Liver (tissue), 8 donors: ENCODE measurements at regions not wholly inside any gene's neighbourhood (a gene's known extent, or its start where the extent isn't known, plus 50 kb on each side); places are given as distances from the start of the nearest gene placed in this dataset.

ENCODE experiments used
- DNase-seq: peaks from one replicate; pipeline ENCODE4 v3.0.0-alpha.2; 2017; ENCODE audit warnings: low spot score
- H3K27ac ChIP-seq, 2 donors: one replicate each; pipeline ENCODE4 v1.7.0; 2013; ENCODE audit warnings: inconsistent platforms in 2 of 2, low read length in 2 of 2, control low read depth in 1 of 2, low read depth in 1 of 2, mild to moderate bottlenecking in 1 of 2
- H3K27me3 ChIP-seq, 4 donors: one replicate each; pipeline versions ENCODE4 v1.6.1 to v1.7.0; 2013; ENCODE audit warnings: low read length in 3 of 4, inconsistent platforms in 1 of 4, mild to moderate bottlenecking in 1 of 4, moderate library complexity in 1 of 4; ENCODE audit not compliant: control insufficient read depth in 4 of 4, insufficient read depth in 4 of 4
- H3K36me3 ChIP-seq, 4 donors: one replicate each; pipeline versions ENCODE4 v1.6.1 to v1.7.0; 2013; ENCODE audit warnings: low read length in 3 of 4, mild to moderate bottlenecking in 3 of 4, low read depth in 1 of 4, moderate library complexity in 1 of 4; ENCODE audit not compliant: control insufficient read depth in 4 of 4, insufficient read depth in 3 of 4
- H3K4me1 ChIP-seq, 4 donors: one replicate each; pipeline versions ENCODE4 v1.6.1 to v1.7.0; 2013; ENCODE audit warnings: low read length in 3 of 4, mild to moderate bottlenecking in 3 of 4, moderate library complexity in 1 of 4; ENCODE audit not compliant: control insufficient read depth in 4 of 4, insufficient read depth in 4 of 4
- H3K4me3 ChIP-seq, 3 donors: one replicate each; pipeline versions ENCODE4 v1.6.1 to v1.7.0; 2013; ENCODE audit warnings: low read length in 3 of 3, control low read depth in 1 of 3, low read depth in 1 of 3, mild to moderate bottlenecking in 1 of 3
- H3K9ac ChIP-seq, 2 donors: one replicate each; pipeline ENCODE4 v1.7.0; 2013; ENCODE audit warnings: low read length in 2 of 2, mild to moderate bottlenecking in 2 of 2, moderate library complexity in 2 of 2, control low read depth in 1 of 2, low read depth in 1 of 2
- H3K9me3 ChIP-seq, 4 donors: one replicate each; pipeline versions ENCODE4 v1.6.1 to v1.7.0; 2013; ENCODE audit warnings: low read length in 3 of 4; ENCODE audit not compliant: control insufficient read depth in 4 of 4
- ATF3 ChIP-seq: IDR thresholded peaks from 2 replicates; pipeline ENCODE4 v1.6.1; 2016; ENCODE audit warnings: antibody characterized with exemption
- CTCF ChIP-seq: fragments of 150-350 bp; IDR thresholded peaks from 2 replicates; pipeline ENCODE4 v1.5.1; 2017; ENCODE audit warnings: improper control_type of control experiment, low read depth, low read length; ENCODE audit not compliant: missing input control
- EGR1 ChIP-seq, 2 donors: IDR thresholded peaks; 2 replicates each; pipeline ENCODE4 v1.6.1; 2016 to 2018; ENCODE audit warnings: antibody characterized with exemption in 2 of 2, low read depth in 2 of 2
- FOXA1 ChIP-seq: IDR thresholded peaks from 2 replicates; pipeline ENCODE4 v1.6.1; 2016; ENCODE audit warnings: antibody characterized with exemption
- FOXA2 ChIP-seq: IDR thresholded peaks from 2 replicates; pipeline ENCODE4 v1.6.1; 2016; ENCODE audit warnings: antibody characterized with exemption
- GABPA ChIP-seq, 2 donors: IDR thresholded peaks in 1 of 2; conservative IDR thresholded peaks in 1 of 2; 2 replicates each; pipeline ENCODE4 v1.6.1; 2016; ENCODE audit warnings: antibody characterized with exemption in 2 of 2, mild to moderate bottlenecking in 1 of 2, moderate library complexity in 1 of 2
- HNF4A ChIP-seq, 2 donors: conservative IDR thresholded peaks; 2 replicates each; pipeline ENCODE4 v1.6.1; 2016; ENCODE audit warnings: antibody characterized with exemption in 2 of 2, mild to moderate bottlenecking in 2 of 2
- HNF4G ChIP-seq: IDR thresholded peaks from 2 replicates; pipeline ENCODE4 v1.6.1; 2016; ENCODE audit warnings: antibody characterized with exemption
- JUND ChIP-seq, 2 donors: IDR thresholded peaks; 2 replicates each; pipeline ENCODE4 v1.6.1; 2016; ENCODE audit warnings: antibody characterized with exemption in 2 of 2
- NR2F2 ChIP-seq: IDR thresholded peaks from 2 replicates; pipeline ENCODE4 v1.6.1; 2016; ENCODE audit warnings: antibody characterized with exemption
- RAD21 ChIP-seq, 2 donors: IDR thresholded peaks; 2 replicates each; pipeline ENCODE4 v1.6.1; 2016; ENCODE audit warnings: antibody characterized with exemption in 2 of 2, mild to moderate bottlenecking in 2 of 2
- RXRA ChIP-seq, 2 donors: IDR thresholded peaks; 2 replicates each; pipeline ENCODE4 v1.6.1; 2017 to 2018; ENCODE audit warnings: antibody characterized with exemption in 2 of 2, mild to moderate bottlenecking in 1 of 2
- SP1 ChIP-seq: IDR thresholded peaks from 2 replicates; pipeline ENCODE4 v1.6.1; 2018; ENCODE audit warnings: antibody characterized with exemption, mild to moderate bottlenecking
- YY1 ChIP-seq: IDR thresholded peaks from 2 replicates; pipeline ENCODE4 v1.6.1; 2016; ENCODE audit warnings: antibody characterized with exemption, mild to moderate bottlenecking
- ZBTB33 ChIP-seq: IDR thresholded peaks from 2 replicates; pipeline ENCODE4 v1.6.1; 2016; ENCODE audit warnings: antibody characterized with exemption
- WGBS: extraction: QIAGEN DNeasy Blood & Tissue Kit; methylation state at CpG from one replicate; pipeline ENCODE4 v1.1.7; 2013; 5-methylcytosine and 5-hydroxymethylcytosine counted together
- TF ChIP-seq, protein P1 (sequence below): IDR thresholded peaks from 2 replicates; pipeline ENCODE4 v1.6.1; 2016; ENCODE audit warnings: antibody characterized with exemption
- TF ChIP-seq, protein P2 (sequence below): IDR thresholded peaks from 2 replicates; pipeline ENCODE4 v1.6.1; 2016; ENCODE audit warnings: antibody characterized with exemption, mild to moderate bottlenecking
- donor health status: healthy.
- donor health status: healthy.
- donor health status: healthy.
- donor health status: healthy.
- donor health status: healthy.

DNA sequence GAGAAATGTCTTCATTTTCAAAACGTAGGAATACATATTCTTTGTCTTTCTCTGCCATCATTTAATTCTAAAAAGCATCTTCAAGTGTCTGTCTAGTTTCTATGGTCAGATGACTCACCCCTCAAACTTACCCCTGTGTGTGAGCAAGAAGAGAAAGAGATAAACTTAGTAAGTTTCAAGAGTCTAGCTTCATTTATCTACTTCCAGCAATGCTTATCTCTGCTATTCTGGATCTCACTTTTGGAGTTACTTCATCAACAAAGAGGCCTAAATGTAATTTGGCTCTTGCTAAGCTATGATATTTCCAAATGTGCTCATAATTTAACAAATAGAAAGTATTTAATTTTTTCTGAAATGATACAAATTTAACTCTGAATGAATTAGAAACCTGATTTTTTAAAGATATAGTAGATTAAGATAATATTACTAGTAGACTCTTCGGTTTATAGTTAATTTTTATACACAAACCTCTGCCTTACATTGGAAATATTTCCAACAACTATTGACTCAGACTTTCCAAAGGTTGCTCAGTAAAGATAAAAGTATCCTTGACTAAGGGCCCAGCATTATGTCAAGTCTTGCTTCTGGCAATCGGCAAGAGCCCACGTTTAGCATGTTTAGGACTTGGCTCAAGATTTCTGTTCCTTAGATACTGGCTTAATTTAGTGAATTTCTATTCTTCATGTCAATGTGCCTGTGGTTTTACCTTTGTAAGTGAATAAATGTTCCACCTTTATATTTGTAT is 1511.0 kb upstream of the SLC10A2 start:
- Histone ChIP-seq H3K27ac (no peak overlapping the region), H3K4me3 (no peak overlapping the region), H3K36me3 (no peaks in the 10 kb centered on the region), H3K4me1 (no peaks in the 10 kb centered on the region), H3K27me3 (peaks cover 0 to 10% (median 0%) of the 10 kb centered on the region in 4 donors), H3K9ac (no peak overlapping the region), H3K9me3 (no peaks in the 10 kb centered on the region)
- DNase-seq = no peak
- 77% methylated on average over 4 of the region's 4 CpGs for whole genome bisulfite sequencing
- no peak for TF ChIP-seq RXRA (IDR thresholded peaks at IDR 0.05)
- no peak for TF ChIP-seq FOXA2
- TF ChIP-seq EGR1 (IDR thresholded peaks at IDR 0.05; ENCODE audit: low read depth in 2 of 2) = no peak
- no peak for TF ChIP-seq YY1
- TF ChIP-seq NR2F2 = no peak
- TF ChIP-seq JUND (IDR thresholded peaks at IDR 0.05) = no peak
- no peak for TF ChIP-seq GABPA (IDR thresholded peaks at IDR 0.05 in 1 of 2, conservative IDR thresholded peaks at IDR 0.05 in 1 of 2)
- TF ChIP-seq HNF4A (conservative IDR thresholded peaks at IDR 0.05) = no peak
- TF ChIP-seq FOXA1 = no peak
- no peak for TF ChIP-seq HNF4G
- TF ChIP-seq RAD21 (IDR thresholded peaks at IDR 0.05) = no peak
- TF ChIP-seq ZBTB33 = no peak
- TF ChIP-seq, protein P1, sequence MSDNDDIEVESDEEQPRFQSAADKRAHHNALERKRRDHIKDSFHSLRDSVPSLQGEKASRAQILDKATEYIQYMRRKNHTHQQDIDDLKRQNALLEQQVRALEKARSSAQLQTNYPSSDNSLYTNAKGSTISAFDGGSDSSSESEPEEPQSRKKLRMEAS = no peak
- TF ChIP-seq, protein P2, sequence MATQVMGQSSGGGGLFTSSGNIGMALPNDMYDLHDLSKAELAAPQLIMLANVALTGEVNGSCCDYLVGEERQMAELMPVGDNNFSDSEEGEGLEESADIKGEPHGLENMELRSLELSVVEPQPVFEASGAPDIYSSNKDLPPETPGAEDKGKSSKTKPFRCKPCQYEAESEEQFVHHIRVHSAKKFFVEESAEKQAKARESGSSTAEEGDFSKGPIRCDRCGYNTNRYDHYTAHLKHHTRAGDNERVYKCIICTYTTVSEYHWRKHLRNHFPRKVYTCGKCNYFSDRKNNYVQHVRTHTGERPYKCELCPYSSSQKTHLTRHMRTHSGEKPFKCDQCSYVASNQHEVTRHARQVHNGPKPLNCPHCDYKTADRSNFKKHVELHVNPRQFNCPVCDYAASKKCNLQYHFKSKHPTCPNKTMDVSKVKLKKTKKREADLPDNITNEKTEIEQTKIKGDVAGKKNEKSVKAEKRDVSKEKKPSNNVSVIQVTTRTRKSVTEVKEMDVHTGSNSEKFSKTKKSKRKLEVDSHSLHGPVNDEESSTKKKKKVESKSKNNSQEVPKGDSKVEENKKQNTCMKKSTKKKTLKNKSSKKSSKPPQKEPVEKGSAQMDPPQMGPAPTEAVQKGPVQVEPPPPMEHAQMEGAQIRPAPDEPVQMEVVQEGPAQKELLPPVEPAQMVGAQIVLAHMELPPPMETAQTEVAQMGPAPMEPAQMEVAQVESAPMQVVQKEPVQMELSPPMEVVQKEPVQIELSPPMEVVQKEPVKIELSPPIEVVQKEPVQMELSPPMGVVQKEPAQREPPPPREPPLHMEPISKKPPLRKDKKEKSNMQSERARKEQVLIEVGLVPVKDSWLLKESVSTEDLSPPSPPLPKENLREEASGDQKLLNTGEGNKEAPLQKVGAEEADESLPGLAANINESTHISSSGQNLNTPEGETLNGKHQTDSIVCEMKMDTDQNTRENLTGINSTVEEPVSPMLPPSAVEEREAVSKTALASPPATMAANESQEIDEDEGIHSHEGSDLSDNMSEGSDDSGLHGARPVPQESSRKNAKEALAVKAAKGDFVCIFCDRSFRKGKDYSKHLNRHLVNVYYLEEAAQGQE = no peak
- no peak for TF ChIP-seq SP1

- DNase-seq = no peak
- no peak overlapping the region for H3K4me3 ChIP-seq
- no peaks in the 10 kb centered on the region for H3K4me1 ChIP-seq
- H3K27me3 ChIP-seq = peaks cover 0 to 6% (median 0%) of the 10 kb centered on the region in 4 donors
- TF ChIP-seq FOXA2 (no peak), GABPA (IDR thresholded peaks at IDR 0.05 in 1 of 2, conservative IDR thresholded peaks at IDR 0.05 in 1 of 2) (no peak), HNF4A (conservative IDR thresholded peaks at IDR 0.05) (no peak), RXRA (IDR thresholded peaks at IDR 0.05) (no peak), YY1 (no peak), ATF3 (no peak), SP1 (no peak), CTCF (no peak), ZBTB33 (no peak), JUND (IDR thresholded peaks at IDR 0.05) (no peak)
- TF ChIP-seq, protein P2 = no peak
- TF ChIP-seq, protein P1 = no peak
- WGBS = 51% methylated on average over 2 of the region's 2 CpGs
- H3K36me3 ChIP-seq = no peaks in the 10 kb centered on the region
- no peaks in the 10 kb centered on the region for H3K9me3 ChIP-seq
- no peak overlapping the region for H3K27ac ChIP-seq
- no peak overlapping the region for H3K9ac ChIP-seq
Observed at GRCh38 chr13:104571893-104572229, 1505.6 kb upstream of the SLC10A2 start.
